ENCODE measurements at regions not wholly inside any gene's neighbourhood (a gene's known extent, or its start where the extent isn't known, plus 50 kb on each side); places are given as distances from the start of the nearest gene placed in this dataset.

GRCh38 chr2:15773846-15774245 is 166.5 kb upstream of the MYCN start (continued):
- TF ChIP-seq ZNF596 (tag by site-specific recombination; IDR thresholded peaks at IDR 0.05) (no peak), ZFP41 (tag by site-specific recombination; IDR thresholded peaks at IDR 0.05; ENCODE audit: borderline replicate concordance) (no peak), ZNF324 (tag by site-specific recombination; IDR thresholded peaks at IDR 0.05) (no peak)

GRCh38 chr2:15775753-15776628 is 164.4 kb upstream of the MYCN start:
- POLR2A ChIA-PET, result no interaction called here
- TF ChIP-seq PRDM6 (tag by site-specific recombination; IDR thresholded peaks at IDR 0.05), result no peak
- no peak for TF ChIP-seq ZNF837 (tag by site-specific recombination; IDR thresholded peaks at IDR 0.05)
- TF ChIP-seq ZNF341 (tag by site-specific recombination; IDR thresholded peaks at IDR 0.05; ENCODE audit: low read depth), result no peak
- no peak for TF ChIP-seq ZNF398 (tag by site-specific recombination; IDR thresholded peaks at IDR 0.05)
- TF ChIP-seq ZNF266 (tag by site-specific recombination; IDR thresholded peaks at IDR 0.05; ENCODE audit: low read depth), result no peak
- no peak for TF ChIP-seq ZNF544 (tag by site-specific recombination; IDR thresholded peaks at IDR 0.05)
- TF ChIP-seq ZNF777 (tag by site-specific recombination; IDR thresholded peaks at IDR 0.05; ENCODE audit: borderline replicate concordance), result no peak
- no peak for TF ChIP-seq ZNF843 (tag by site-specific recombination; IDR thresholded peaks at IDR 0.05)
- no peak for TF ChIP-seq ZNF433 (tag by site-specific recombination; IDR thresholded peaks at IDR 0.05; ENCODE audit: low read depth)
- TF ChIP-seq ZNF10 (tag by site-specific recombination; IDR thresholded peaks at IDR 0.05), result no peak
- TF ChIP-seq ZBTB21 (tag by site-specific recombination; IDR thresholded peaks at IDR 0.05), result no peak
- TF ChIP-seq ZNF704 (tag by site-specific recombination; IDR thresholded peaks at IDR 0.05), result no peak
- CTCF ChIA-PET, result no interaction called here
- no peaks in the 10 kb centered on the region for H3K9me3 ChIP-seq (ENCODE audit: control insufficient read depth, insufficient read depth, low read depth, low read length)
- no peaks in the 10 kb centered on the region for H3K4me1 ChIP-seq (ENCODE audit: control insufficient read depth, insufficient read depth, low read length)
- no peak overlapping the region for H3K4me3 ChIP-seq (ENCODE audit: low read depth, low read length)
- H3K36me3 ChIP-seq (ENCODE audit: control insufficient read depth in 2 of 2, insufficient read depth in 1 of 2, low read length in 2 of 2), result no peaks in the 10 kb centered on the region
- no peak overlapping the region for H3K27ac ChIP-seq (ENCODE audit: extremely low read depth, low read depth, low read length)

GRCh38 chr2:15776629-15776919 is 163.8 kb upstream of the MYCN start:
- H3K4me1 ChIP-seq (ENCODE audit: control insufficient read depth, insufficient read depth, low read length), result no peaks in the 10 kb centered on the region
- H3K27ac ChIP-seq (ENCODE audit: extremely low read depth, low read depth, low read length), result no peak overlapping the region
- no peak overlapping the region for H3K4me3 ChIP-seq (ENCODE audit: low read depth, low read length)
- ChIA-PET POLR2A (no interaction called here), CTCF (no interaction called here)
- TF ChIP-seq ZNF561 (tag by site-specific recombination; IDR thresholded peaks at IDR 0.05; ENCODE audit: borderline replicate concordance), result no peak
- TF ChIP-seq RBAK (tag by site-specific recombination; IDR thresholded peaks at IDR 0.05), result no peak
- TF ChIP-seq SCRT2 (tag by site-specific recombination; IDR thresholded peaks at IDR 0.05), result no peak
- no peak for TF ChIP-seq ZNF558 (tag by site-specific recombination; IDR thresholded peaks at IDR 0.05)
- no peak for TF ChIP-seq ZXDB (tag by site-specific recombination; IDR thresholded peaks at IDR 0.05)
- no peak for TF ChIP-seq ZNF645 (tag by site-specific recombination; IDR thresholded peaks at IDR 0.05)
- TF ChIP-seq YY2 (tag by site-specific recombination; IDR thresholded peaks at IDR 0.05), result no peak
- TF ChIP-seq ZNF544 (tag by site-specific recombination; IDR thresholded peaks at IDR 0.05), result no peak
- TF ChIP-seq ZNF366 (tag by site-specific recombination; conservative IDR thresholded peaks at IDR 0.05), result no peak
- TF ChIP-seq ZNF311 (tag by site-specific recombination; IDR thresholded peaks at IDR 0.05; ENCODE audit: borderline replicate concordance), result no peak
- no peak for TF ChIP-seq ZNF843 (tag by site-specific recombination; IDR thresholded peaks at IDR 0.05)
- no peak for TF ChIP-seq ZBTB17 (tag by site-specific recombination; IDR thresholded peaks at IDR 0.05)
- no peak for TF ChIP-seq SP2 (tag by site-specific recombination; IDR thresholded peaks at IDR 0.05)
- TF ChIP-seq ZNF621 (tag by site-specific recombination; IDR thresholded peaks at IDR 0.05), result no peak
- no peak for TF ChIP-seq ZSCAN16 (tag by site-specific recombination; IDR thresholded peaks at IDR 0.05)
- no peak for TF ChIP-seq ZNF248 (tag by site-specific recombination; IDR thresholded peaks at IDR 0.05)
- TF ChIP-seq YY1 (tag by site-specific recombination; IDR thresholded peaks at IDR 0.05), result no peak
- no peaks in the 10 kb centered on the region for H3K9me3 ChIP-seq (ENCODE audit: control insufficient read depth, insufficient read depth, low read depth, low read length)
- H3K36me3 ChIP-seq (ENCODE audit: control insufficient read depth in 2 of 2, insufficient read depth in 1 of 2, low read length in 2 of 2), result no peaks in the 10 kb centered on the region
